Mesothelial cell of epicardium (in vitro differentiated cells): ENCODE measurements at regions not wholly inside any gene's neighbourhood (a gene's known extent, or its start where the extent isn't known, plus 50 kb on each side); places are given as distances from the start of the nearest gene placed in this dataset.

Source experiments
- DNase-seq, 2 experiments: peaks; one replicate each; pipeline ENCODE4 v3.0.0; 2021; ENCODE audit warnings: low spot score in 2 of 2; ENCODE audit not compliant: unreplicated experiment in 2 of 2
- H3K27ac Mint-ChIP-seq: 2 replicates; pipeline ENCODE4 v1.8.0; 2021; ENCODE audit warnings: mixed read lengths
- H3K27me3 Mint-ChIP-seq: 2 replicates; pipeline ENCODE4 v1.8.0; 2021; ENCODE audit warnings: low read depth, mixed read lengths
- H3K36me3 Mint-ChIP-seq: 2 replicates; pipeline ENCODE4 v1.8.0; 2021; ENCODE audit warnings: mixed read lengths
- H3K4me1 Mint-ChIP-seq: 2 replicates; pipeline ENCODE4 v1.8.0; 2021; ENCODE audit warnings: mixed read lengths
- H3K4me3 Mint-ChIP-seq: 2 replicates; pipeline ENCODE4 v1.8.0; 2021; ENCODE audit warnings: mild to moderate bottlenecking, moderate library complexity, mixed read lengths
- H3K9me3 Mint-ChIP-seq: 2 replicates; pipeline ENCODE4 v1.8.0; 2021; ENCODE audit warnings: mixed read lengths
- CTCF ChIP-seq: fragments of 200-600 bp; sonication (generic); IDR thresholded peaks from one replicate; pipeline ENCODE4 v1.5.0; 2021; ENCODE audit warnings: antibody characterized with exemption; ENCODE audit not compliant: unreplicated experiment

GRCh38 chr1:96995351-96995750 lies 273.8 kb downstream of the PTBP2 start:
- no peak for TF ChIP-seq CTCF
- no peak for DNase-seq
- Mint-ChIP-seq H3K4me3 (no peak overlapping the region), H3K27ac (no peak overlapping the region), H3K4me1 (peaks cover 31% of the 10 kb centered on the region), H3K36me3 (no peaks in the 10 kb centered on the region), H3K27me3 (no peaks in the 10 kb centered on the region), H3K9me3 (no peaks in the 10 kb centered on the region)

- no peak for DNase-seq
- TF ChIP-seq CTCF: no peak
- Mint-ChIP-seq H3K4me3 (no peak overlapping the region), H3K9me3 (no peaks in the 10 kb centered on the region), H3K4me1 (peaks cover 31% of the 10 kb centered on the region), H3K36me3 (no peaks in the 10 kb centered on the region), H3K27me3 (no peaks in the 10 kb centered on the region), H3K27ac (no peak overlapping the region)
These were observed 274.4 kb downstream of the PTBP2 start for GRCh38 chr1:96996001-96996400.

- H3K27me3 Mint-ChIP-seq: no peaks in the 10 kb centered on the region
- TF ChIP-seq CTCF: no peak
- H3K4me1 Mint-ChIP-seq: peaks cover 31% of the 10 kb centered on the region
- H3K27ac Mint-ChIP-seq: no peak overlapping the region
- no peaks in the 10 kb centered on the region for H3K36me3 Mint-ChIP-seq
- H3K9me3 Mint-ChIP-seq: no peaks in the 10 kb centered on the region
- H3K4me3 Mint-ChIP-seq: no peak overlapping the region
- DNase-seq: no peak
These were observed 276.1 kb downstream of the PTBP2 start for GRCh38 chr1:96997717-96998116.

GRCh38 chr1:96998466-96998865 lies 276.9 kb downstream of the PTBP2 start:
- no peaks in the 10 kb centered on the region for H3K36me3 Mint-ChIP-seq
- no peaks in the 10 kb centered on the region for H3K9me3 Mint-ChIP-seq
- DNase-seq: no peak
- no peaks in the 10 kb centered on the region for H3K27me3 Mint-ChIP-seq
- H3K4me3 Mint-ChIP-seq: no peak overlapping the region
- no peak overlapping the region for H3K27ac Mint-ChIP-seq
- TF ChIP-seq CTCF: no peak
- peaks cover 28% of the 10 kb centered on the region for H3K4me1 Mint-ChIP-seq

- H3K27ac Mint-ChIP-seq: no peak overlapping the region
- no peak for DNase-seq
- no peak for TF ChIP-seq CTCF
These were observed 277.6 kb downstream of the PTBP2 start for GRCh38 chr1:96999191-96999590.

GRCh38 chr1:97004054-97004453 lies 282.5 kb downstream of the PTBP2 start:
- Mint-ChIP-seq H3K4me3 (no peak overlapping the region), H3K27ac (no peak overlapping the region), H3K27me3 (no peaks in the 10 kb centered on the region), H3K4me1 (peaks cover 1% of the 10 kb centered on the region), H3K9me3 (no peaks in the 10 kb centered on the region), H3K36me3 (no peaks in the 10 kb centered on the region)
- TF ChIP-seq CTCF: no peak
- no peak for DNase-seq

More at GRCh38 chr1:96999191-96999590, 277.6 kb downstream of the PTBP2 start:
- H3K36me3 Mint-ChIP-seq: no peaks in the 10 kb centered on the region
- H3K27me3 Mint-ChIP-seq: no peaks in the 10 kb centered on the region
- H3K4me1 Mint-ChIP-seq: peaks cover 28% of the 10 kb centered on the region
- H3K4me3 Mint-ChIP-seq: no peak overlapping the region
- no peaks in the 10 kb centered on the region for H3K9me3 Mint-ChIP-seq
